Astrocyte of the cerebellum (primary cell): ENCODE measurements at regions not wholly inside any gene's neighbourhood (a gene's known extent, or its start where the extent isn't known, plus 50 kb on each side); places are given as distances from the start of the nearest gene placed in this dataset.

Experiments
- DNase-seq: peaks from one replicate; pipeline ENCODE4 v3.0.0-alpha.2; 2011; ENCODE audit warnings: low read depth
- H3K4me3 ChIP-seq: 2 replicates; pipeline ENCODE4 v1.5.1; 2011; ENCODE audit warnings: mild to moderate bottlenecking, low read depth, low read length, moderate library complexity
- in situ Hi-C: cut with HindIII; loops from 2 replicates; pipeline ENCODE4 v1.10.0; 2017; ENCODE audit warnings: low sequenced_read_pairs
- TF ChIP-seq, protein P1 (sequence below): IDR thresholded peaks from 2 replicates; pipeline ENCODE4 v1.5.1; 2012; ENCODE audit warnings: low read length, low read depth, moderate library complexity, mild to moderate bottlenecking; ENCODE audit errors: missing control alignments

DNA sequence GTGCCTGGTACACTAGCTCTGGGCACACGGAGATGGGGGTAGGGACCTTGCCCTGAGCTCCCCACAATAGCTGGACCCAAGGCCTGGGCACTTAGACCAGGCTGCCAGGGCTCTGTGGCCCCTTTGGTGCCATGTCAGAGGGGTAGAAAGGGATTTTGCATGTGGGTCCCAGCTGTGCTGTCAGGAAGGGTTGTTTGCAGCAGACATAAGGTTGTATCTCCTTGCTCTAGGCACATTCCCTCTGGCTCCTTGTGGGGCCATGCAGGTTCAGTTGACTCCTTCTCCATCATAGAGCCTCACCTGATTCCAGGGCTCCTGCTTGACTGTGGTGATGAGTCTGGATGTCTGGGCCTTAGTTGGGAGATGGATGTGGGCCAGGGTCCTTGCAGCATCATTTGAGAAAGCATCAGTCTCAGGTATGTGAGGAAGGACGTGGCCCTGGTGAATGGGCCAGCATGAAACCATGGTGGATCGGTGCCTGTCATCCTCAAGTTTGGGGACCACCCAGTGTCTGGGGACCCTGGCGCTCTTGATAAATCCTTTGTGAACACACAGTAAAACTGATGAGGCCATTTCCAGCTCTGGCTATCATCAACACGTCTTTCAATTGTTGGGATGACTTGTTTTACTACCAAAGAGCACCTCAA, 461.9 kb upstream of the HS6ST1 start:
- in situ Hi-C loops = no loop called here
- TF ChIP-seq, protein P1, sequence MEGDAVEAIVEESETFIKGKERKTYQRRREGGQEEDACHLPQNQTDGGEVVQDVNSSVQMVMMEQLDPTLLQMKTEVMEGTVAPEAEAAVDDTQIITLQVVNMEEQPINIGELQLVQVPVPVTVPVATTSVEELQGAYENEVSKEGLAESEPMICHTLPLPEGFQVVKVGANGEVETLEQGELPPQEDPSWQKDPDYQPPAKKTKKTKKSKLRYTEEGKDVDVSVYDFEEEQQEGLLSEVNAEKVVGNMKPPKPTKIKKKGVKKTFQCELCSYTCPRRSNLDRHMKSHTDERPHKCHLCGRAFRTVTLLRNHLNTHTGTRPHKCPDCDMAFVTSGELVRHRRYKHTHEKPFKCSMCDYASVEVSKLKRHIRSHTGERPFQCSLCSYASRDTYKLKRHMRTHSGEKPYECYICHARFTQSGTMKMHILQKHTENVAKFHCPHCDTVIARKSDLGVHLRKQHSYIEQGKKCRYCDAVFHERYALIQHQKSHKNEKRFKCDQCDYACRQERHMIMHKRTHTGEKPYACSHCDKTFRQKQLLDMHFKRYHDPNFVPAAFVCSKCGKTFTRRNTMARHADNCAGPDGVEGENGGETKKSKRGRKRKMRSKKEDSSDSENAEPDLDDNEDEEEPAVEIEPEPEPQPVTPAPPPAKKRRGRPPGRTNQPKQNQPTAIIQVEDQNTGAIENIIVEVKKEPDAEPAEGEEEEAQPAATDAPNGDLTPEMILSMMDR = no peak
- H3K4me3 ChIP-seq = no peak overlapping the region
- no peak for DNase-seq

DNA sequence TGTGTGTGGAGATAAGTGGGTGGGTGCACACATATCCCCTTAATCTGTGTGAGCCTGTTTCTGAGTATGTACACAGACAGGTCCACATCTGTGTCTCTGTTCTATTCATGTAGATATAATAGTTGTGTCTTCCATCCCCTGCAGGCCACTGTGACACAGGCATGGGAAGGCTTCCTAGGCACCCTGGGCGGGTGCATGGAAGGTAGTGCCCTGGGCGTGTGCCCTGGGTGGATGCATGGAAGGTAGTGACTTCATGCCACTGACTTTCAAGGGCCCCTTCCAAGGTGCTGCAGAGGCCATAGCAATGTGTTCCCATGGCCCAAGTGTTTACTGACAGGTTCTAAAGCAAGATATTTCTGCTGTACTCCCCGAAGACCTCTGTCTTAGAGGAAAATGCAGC, 462.5 kb upstream of the HS6ST1 start:
- H3K4me3 ChIP-seq = no peak overlapping the region
- DNase-seq = no peak
- in situ Hi-C loops = no loop called here
- TF ChIP-seq, protein P1 = no peak

DNA sequence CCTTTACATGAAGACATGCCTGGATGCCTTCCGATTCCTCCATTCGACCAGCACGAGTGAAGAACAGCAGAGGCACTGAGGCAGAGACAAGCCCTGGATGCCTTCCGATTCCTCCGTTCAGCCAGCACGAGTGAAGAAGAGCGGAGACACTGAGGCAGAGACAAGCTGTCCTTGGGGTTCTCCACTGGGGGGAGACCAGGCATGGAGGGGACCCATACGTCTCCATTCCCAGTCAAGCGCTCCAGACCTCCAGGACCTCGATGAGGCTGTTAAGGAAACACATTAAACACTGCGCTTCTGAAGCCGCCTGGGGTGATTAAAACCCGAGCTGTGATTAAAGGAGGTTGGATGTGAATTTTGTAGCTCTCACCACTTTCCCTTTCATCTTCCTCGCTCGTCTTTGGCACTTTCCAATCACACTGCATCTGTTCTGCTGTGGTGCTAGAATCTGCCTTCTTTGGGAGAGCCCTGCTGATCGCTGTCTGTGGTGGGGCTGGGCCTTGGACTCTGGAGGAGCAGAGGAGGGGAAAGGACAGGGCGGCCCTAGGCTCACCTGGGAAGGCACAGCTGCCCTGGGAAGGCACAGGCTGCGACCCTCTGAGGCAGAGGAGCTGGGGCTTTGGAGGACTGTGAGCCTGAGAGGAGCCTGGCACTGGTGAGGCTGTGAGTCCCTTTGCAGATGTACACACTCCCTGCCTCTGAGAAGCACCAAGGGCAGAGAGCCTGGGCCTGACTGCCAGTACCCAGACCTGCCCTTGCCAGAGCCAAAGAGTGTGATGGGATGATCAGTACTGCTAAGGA, 463.1 kb upstream of the HS6ST1 start:
- no peak overlapping the region for H3K4me3 ChIP-seq
- no peak for DNase-seq
- TF ChIP-seq, protein P1 = no peak
- in situ Hi-C loops = no loop called here

DNA sequence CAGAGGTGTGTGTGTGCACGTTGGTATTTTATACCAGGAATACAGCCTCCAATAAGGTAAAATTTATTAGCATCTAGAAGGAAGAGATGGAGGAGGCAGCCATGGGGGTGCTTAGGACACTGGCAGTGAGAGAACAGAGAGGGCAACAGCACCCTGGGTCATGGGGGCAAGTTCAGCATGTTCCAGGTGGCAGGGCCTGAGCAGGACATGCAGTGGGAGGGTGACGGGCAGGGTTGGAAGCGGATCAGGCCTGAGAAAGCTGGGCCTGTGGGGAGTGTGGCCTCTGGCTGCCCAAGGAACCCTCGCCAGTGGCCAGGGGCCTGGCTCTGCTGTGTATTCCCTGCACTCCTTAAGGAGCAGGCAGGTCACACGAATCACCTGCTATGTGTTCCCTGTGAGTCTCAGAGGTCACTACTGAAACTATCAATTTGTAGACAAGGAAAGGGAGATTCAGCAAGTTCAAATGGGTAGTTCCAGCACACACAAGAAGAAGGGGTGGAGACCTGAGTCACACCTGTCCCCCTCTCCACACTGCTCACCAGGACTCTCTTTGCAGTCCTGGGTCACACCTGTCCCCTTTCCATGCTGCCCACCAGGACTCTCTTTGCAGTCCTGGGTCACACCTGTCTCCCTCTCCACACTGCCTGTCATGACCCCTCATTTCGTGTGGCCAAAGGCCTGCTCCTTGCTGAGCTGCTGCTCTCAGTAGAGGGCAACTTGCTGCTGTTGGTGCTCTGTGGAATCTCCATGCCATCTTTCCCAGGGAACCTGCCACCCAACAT, 463.9 kb upstream of the HS6ST1 start:
- TF ChIP-seq, protein P1 = no peak
- in situ Hi-C loops = no loop called here
- no peak for DNase-seq
- H3K4me3 ChIP-seq = no peak overlapping the region

DNA sequence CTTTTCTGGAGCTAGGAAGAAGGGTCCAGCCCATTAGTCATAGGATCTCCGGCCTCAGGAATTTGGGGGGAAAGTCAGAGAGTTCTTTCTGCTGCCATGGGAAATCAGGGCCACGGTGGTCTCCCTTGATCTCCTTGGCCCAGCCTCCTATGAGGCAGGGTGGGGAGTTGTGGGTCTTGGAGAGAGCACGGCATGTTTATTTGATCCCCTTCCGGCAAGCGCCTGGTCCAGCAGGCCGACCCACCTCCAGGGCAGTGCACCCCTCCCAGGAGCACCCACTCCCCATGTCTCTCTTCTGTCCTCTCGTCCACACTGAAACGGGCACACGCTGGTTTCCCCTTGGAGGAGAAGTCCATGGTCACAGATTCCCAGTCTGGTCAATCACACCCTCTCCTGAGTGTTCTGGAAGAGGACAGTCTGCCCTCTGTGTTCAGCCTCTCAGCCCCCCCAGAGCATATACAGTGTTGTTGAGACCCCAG, 464.6 kb upstream of the HS6ST1 start:
- H3K4me3 ChIP-seq = no peak overlapping the region
- no peak for DNase-seq
- in situ Hi-C loops = no loop called here
- TF ChIP-seq, protein P1 = no peak

DNA sequence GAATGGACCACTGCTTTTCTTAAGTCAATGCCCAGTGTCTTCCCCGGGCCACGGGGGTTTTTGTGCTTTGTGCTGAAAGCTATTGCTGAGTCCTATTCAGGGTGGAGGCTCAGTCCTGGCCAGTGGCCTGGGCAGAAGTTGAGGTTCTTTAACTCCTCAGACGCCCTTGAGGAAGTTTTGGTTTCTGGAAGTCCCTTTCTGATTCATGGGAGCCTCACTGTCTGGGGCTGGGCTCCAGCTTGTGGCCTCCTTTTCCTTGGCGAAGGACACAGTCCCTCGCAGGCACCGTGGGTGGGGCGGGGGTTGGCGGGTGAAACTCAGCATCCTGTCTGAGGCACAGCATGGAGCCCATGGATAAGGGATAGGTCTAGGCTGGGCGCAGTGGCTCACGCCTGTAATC, 465.2 kb upstream of the HS6ST1 start:
- no peak for DNase-seq
- in situ Hi-C loops = no loop called here
- H3K4me3 ChIP-seq = no peak overlapping the region
- TF ChIP-seq, protein P1 = no peak
